ENCODE measurements at regions not wholly inside any gene's neighbourhood (a gene's known extent, or its start where the extent isn't known, plus 50 kb on each side); places are given as distances from the start of the nearest gene placed in this dataset.
A peak's percentile ranks its signal among the peaks of the same experiment; 100 is the strongest.

DNA sequence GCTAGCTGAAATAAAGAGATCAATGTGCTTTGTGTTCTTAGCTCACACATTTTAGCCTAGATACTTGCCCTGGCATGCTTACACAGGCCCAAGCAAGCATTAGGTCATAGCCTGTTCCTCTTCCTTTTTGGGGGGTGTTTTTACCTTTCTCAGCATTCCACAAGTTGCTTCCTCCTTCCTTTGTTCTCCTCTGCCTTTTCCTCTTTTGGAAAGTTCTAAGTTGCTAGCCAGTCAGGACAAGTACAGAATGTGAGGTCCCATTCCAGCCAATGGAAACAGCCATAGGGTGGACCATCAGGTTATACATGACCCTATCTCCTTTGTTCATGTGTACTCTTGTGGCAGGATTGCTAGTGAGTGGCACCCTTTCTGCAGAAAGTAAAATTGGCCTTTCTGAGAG lies 154.9 kb downstream of the RASSF9 start:
- Mint-ChIP-seq H3K4me3 (ENCODE audit: unreplicated experiment) (no peak overlapping the region), H3K4me1 (ENCODE audit: insufficient read depth, unreplicated experiment) (no peaks in the 10 kb centered on the region), H3K27ac (ENCODE audit: low read depth, unreplicated experiment) (peak overlapping the region; percentile 13), H3K27me3 (ENCODE audit: insufficient read depth, unreplicated experiment) (no peaks in the 10 kb centered on the region), H3K36me3 (ENCODE audit: insufficient read depth, unreplicated experiment) (no peaks in the 10 kb centered on the region), H3K9me3 (ENCODE audit: unreplicated experiment) (peaks cover 7% of the 10 kb centered on the region)
- BruUV-seq (replicated peaks) = no TSS peak
- POLR2A ChIA-PET = no interaction called here
- TF ChIP-seq, protein P1, sequence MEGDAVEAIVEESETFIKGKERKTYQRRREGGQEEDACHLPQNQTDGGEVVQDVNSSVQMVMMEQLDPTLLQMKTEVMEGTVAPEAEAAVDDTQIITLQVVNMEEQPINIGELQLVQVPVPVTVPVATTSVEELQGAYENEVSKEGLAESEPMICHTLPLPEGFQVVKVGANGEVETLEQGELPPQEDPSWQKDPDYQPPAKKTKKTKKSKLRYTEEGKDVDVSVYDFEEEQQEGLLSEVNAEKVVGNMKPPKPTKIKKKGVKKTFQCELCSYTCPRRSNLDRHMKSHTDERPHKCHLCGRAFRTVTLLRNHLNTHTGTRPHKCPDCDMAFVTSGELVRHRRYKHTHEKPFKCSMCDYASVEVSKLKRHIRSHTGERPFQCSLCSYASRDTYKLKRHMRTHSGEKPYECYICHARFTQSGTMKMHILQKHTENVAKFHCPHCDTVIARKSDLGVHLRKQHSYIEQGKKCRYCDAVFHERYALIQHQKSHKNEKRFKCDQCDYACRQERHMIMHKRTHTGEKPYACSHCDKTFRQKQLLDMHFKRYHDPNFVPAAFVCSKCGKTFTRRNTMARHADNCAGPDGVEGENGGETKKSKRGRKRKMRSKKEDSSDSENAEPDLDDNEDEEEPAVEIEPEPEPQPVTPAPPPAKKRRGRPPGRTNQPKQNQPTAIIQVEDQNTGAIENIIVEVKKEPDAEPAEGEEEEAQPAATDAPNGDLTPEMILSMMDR (IDR thresholded peaks at IDR 0.05; ENCODE audit: unreplicated experiment) = no peak
- DNase-seq (ENCODE audit: unreplicated experiment) = no peak
- CTCF ChIA-PET = interaction anchor here (0.8 kb wide), 1 partner anchor 51 kb away, joined by 3 read pairs; no protein-coding TSS in a partner anchor
- intact Hi-C loops (cut with micrococcal nuclease) = no loop called here

DNA sequence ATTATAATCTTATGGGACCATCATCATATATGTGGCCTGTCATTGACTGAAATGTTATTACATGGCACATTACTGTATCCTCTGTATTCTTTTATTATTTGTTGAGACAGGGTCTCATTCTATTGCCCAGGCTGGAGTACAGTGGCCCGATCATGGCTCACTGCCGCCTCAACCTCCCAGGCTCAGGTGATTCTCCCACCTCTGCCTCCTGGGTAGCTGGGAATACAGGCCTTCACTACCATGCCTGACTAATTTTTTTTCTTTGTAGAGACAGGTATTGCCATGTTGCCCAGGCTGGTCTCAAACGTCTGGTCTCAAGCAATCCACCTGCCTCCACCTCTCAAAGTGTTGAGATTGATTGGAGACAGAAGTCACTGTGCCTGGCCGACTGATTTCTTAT lies 153.2 kb downstream of the RASSF9 start:
- Mint-ChIP-seq H3K4me1 (ENCODE audit: insufficient read depth, unreplicated experiment) (no peaks in the 10 kb centered on the region), H3K27ac (ENCODE audit: low read depth, unreplicated experiment) (no peak overlapping the region), H3K36me3 (ENCODE audit: insufficient read depth, unreplicated experiment) (no peaks in the 10 kb centered on the region), H3K27me3 (ENCODE audit: insufficient read depth, unreplicated experiment) (no peaks in the 10 kb centered on the region), H3K9me3 (ENCODE audit: unreplicated experiment) (peaks cover 7% of the 10 kb centered on the region), H3K4me3 (ENCODE audit: unreplicated experiment) (no peak overlapping the region)
- TF ChIP-seq, protein P1 (IDR thresholded peaks at IDR 0.05; ENCODE audit: unreplicated experiment) = no peak
- no TSS peak for BruUV-seq (replicated peaks)
- ChIA-PET CTCF (interaction anchor here (0.6 to 1.5 kb wide), 3 partner anchors 10 to 214 kb away, joined by 3 to 4 read pairs (median 3); no protein-coding TSS in a partner anchor), POLR2A (no interaction called here)
- intact Hi-C loops (cut with micrococcal nuclease) = no loop called here
- DNase-seq (ENCODE audit: unreplicated experiment) = no peak

DNA sequence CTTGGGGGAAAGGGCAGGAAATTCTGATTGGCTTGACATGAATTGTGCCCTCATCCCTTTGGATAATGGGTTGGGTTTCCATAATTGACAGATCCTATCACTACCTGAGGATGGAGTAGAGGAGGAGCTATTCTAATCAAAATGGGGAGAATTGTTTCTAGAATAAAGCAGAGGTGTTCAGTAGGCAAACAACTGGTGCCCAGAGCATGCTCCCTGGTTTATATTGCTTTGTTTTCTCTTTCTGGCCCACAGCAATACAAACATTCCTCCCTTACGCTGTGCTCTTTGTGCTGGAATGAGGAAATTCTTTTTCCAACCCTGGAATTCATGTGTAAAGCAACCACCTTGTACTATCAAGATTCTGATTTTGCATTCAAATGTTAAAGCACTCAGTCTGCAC lies 147.4 kb downstream of the RASSF9 start:
- no peaks in the 10 kb centered on the region for H3K27me3 Mint-ChIP-seq (ENCODE audit: insufficient read depth, unreplicated experiment)
- H3K27ac Mint-ChIP-seq (ENCODE audit: low read depth, unreplicated experiment) = no peak overlapping the region
- intact Hi-C loops (cut with micrococcal nuclease) = no loop called here
- no peaks in the 10 kb centered on the region for H3K9me3 Mint-ChIP-seq (ENCODE audit: unreplicated experiment)
- ChIA-PET CTCF (no interaction called here), POLR2A (no interaction called here)
- no peak overlapping the region for H3K4me3 Mint-ChIP-seq (ENCODE audit: unreplicated experiment)
- TF ChIP-seq, protein P1 (IDR thresholded peaks at IDR 0.05; ENCODE audit: unreplicated experiment) = no peak
- no peaks in the 10 kb centered on the region for H3K36me3 Mint-ChIP-seq (ENCODE audit: insufficient read depth, unreplicated experiment)
- DNase-seq (ENCODE audit: unreplicated experiment) = no peak
- H3K4me1 Mint-ChIP-seq (ENCODE audit: insufficient read depth, unreplicated experiment) = no peaks in the 10 kb centered on the region
- BruUV-seq (replicated peaks) = no TSS peak

DNA sequence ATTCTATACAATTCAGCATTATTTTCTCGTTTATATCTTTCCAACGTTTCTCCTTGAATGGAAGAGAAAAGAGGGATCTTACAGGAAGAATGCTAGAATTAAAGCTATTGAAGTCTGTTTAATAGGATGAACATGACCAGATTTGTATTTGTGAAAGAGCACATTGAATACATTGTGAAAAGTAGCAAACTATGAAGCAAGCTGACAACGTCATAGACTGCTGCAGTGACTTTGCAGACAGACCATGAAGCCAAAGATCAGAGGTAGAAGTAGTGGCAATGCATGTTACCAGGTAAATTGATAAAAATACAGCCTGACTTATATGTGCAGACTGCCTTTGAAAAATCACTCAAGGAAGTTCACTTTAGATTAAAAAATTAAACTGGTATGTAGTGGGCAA lies 146.1 kb downstream of the RASSF9 start:
- Mint-ChIP-seq H3K4me3 (ENCODE audit: unreplicated experiment) (no peak overlapping the region), H3K4me1 (ENCODE audit: insufficient read depth, unreplicated experiment) (no peaks in the 10 kb centered on the region)

More for the DNA sequence above, 146.1 kb downstream of the RASSF9 start:
- intact Hi-C loops (cut with micrococcal nuclease) = no loop called here
- no peak for DNase-seq (ENCODE audit: unreplicated experiment)
- TF ChIP-seq, protein P1 (IDR thresholded peaks at IDR 0.05; ENCODE audit: unreplicated experiment) = no peak
- BruUV-seq (replicated peaks) = no TSS peak
- Mint-ChIP-seq H3K27me3 (ENCODE audit: insufficient read depth, unreplicated experiment) (no peaks in the 10 kb centered on the region), H3K27ac (ENCODE audit: low read depth, unreplicated experiment) (peak overlapping the region; percentile 36), H3K36me3 (ENCODE audit: insufficient read depth, unreplicated experiment) (no peaks in the 10 kb centered on the region), H3K9me3 (ENCODE audit: unreplicated experiment) (no peaks in the 10 kb centered on the region)
- CTCF ChIA-PET = interaction anchor here (0.6 kb wide), 1 partner anchor 80 kb away, joined by 3 read pairs; no protein-coding TSS in a partner anchor
- POLR2A ChIA-PET = interaction anchor here (1.0 kb wide), 1 partner anchor 55 kb away, joined by 4 read pairs; no protein-coding TSS in a partner anchor

All from MCF 10A (cell line).